ENCODE measurements at regions not wholly inside any gene's neighbourhood (a gene's known extent, or its start where the extent isn't known, plus 50 kb on each side); places are given as distances from the start of the nearest gene placed in this dataset.

DNA sequence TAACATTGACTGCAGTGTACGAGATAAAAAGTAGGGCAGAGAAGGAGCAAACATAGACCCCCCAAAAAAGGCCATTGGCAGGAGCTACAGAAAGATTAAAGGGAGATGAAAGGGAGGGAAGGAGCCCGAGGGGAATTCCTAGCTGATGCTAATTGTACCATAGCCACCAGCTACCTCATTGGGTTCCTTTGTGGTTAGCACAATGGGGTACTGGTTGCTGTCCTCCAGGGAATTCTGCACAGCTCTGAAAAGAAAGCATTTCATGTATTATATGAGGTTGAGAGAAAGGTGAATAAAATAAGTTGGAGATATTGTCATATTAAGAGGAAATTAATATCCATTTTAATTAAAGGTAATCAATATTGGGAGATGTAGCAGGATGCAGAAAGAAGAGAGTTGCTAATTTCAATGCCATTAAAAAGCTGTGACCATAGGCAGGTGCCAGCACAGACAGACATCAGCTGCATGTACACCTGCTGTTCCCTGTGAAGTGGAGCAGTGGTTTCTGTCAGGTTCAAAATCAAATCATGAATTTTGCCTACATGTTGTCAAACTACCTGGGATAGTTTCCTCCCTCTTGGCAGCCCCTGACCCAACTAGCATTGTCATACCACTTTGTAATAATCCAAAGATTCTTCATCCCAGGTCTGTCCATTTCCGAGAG, 185.4 kb upstream of the DLGAP1 start:
- no peak for TF ChIP-seq YY1 (IDR thresholded peaks at IDR 0.05; ENCODE audit: low read depth)
- TF ChIP-seq CEBPB (IDR thresholded peaks at IDR 0.05) = no peak
- TF ChIP-seq EP300 (IDR thresholded peaks at IDR 0.05; ENCODE audit: borderline replicate concordance) = no peak
- no peak for TF ChIP-seq TAF1 (IDR thresholded peaks at IDR 0.05; ENCODE audit: low read depth)
- TF ChIP-seq EGR1 (IDR thresholded peaks at IDR 0.05) = no peak
- TF ChIP-seq FOXM1 (IDR thresholded peaks at IDR 0.05; ENCODE audit: borderline replicate concordance, low read depth) = no peak
- TF ChIP-seq RAD21 (IDR thresholded peaks at IDR 0.05; ENCODE audit: low read depth) = no peak
- TF ChIP-seq, protein P1, sequence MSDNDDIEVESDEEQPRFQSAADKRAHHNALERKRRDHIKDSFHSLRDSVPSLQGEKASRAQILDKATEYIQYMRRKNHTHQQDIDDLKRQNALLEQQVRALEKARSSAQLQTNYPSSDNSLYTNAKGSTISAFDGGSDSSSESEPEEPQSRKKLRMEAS (IDR thresholded peaks at IDR 0.05) = no peak
- TF ChIP-seq TCF12 (IDR thresholded peaks at IDR 0.05; ENCODE audit: low read depth) = no peak
- TF ChIP-seq, protein P2, sequence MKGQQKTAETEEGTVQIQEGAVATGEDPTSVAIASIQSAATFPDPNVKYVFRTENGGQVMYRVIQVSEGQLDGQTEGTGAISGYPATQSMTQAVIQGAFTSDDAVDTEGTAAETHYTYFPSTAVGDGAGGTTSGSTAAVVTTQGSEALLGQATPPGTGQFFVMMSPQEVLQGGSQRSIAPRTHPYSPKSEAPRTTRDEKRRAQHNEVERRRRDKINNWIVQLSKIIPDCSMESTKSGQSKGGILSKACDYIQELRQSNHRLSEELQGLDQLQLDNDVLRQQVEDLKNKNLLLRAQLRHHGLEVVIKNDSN (IDR thresholded peaks at IDR 0.05) = no peak
